SH-SY5Y (cell line): ENCODE measurements at regions not wholly inside any gene's neighbourhood (a gene's known extent, or its start where the extent isn't known, plus 50 kb on each side); places are given as distances from the start of the nearest gene placed in this dataset.

Experiments used
- GATA2 ChIP-seq: IDR thresholded peaks from 2 replicates; pipeline ENCODE4 v1.6.1; 2011; ENCODE audit warnings: mild to moderate bottlenecking, low read depth, low read length
- GATA3 ChIP-seq: IDR thresholded peaks from 2 replicates; pipeline ENCODE4 v1.6.1; 2011; ENCODE audit warnings: low read depth, mild to moderate bottlenecking, low read length, moderate library complexity

- TF ChIP-seq GATA3 (no peak), GATA2 (no peak)
These were observed 135.8 kb upstream of the APCDD1 start for GRCh38 chr18:10318691-10318970.
